GM10266 (cell line): ENCODE measurements at regions not wholly inside any gene's neighbourhood (a gene's known extent, or its start where the extent isn't known, plus 50 kb on each side); places are given as distances from the start of the nearest gene placed in this dataset.
"Not testable (repeated sequence)": the region's sequence is repeated elsewhere in the genome, so short reads cannot be mapped to it uniquely, and the experiment has no call there.

ENCODE experiments used
- DNase-seq: peaks from one replicate; pipeline ENCODE4 v3.0.0; 2012; ENCODE audit errors: extremely low spot score
- CTCF ChIP-seq: IDR thresholded peaks from 2 replicates; pipeline ENCODE4 v1.5.1; 2012; ENCODE audit warnings: mild to moderate bottlenecking, low read depth; ENCODE audit not compliant: control insufficient read depth, insufficient read depth; ENCODE audit errors: missing control alignments

- TF ChIP-seq CTCF = no peak
- no peak for DNase-seq
These were observed 99.5 kb downstream of the FMR1NB start for GRCh38 chrX:148080593-148080992.

GRCh38 chrX:148084611-148085010 lies 103.5 kb downstream of the FMR1NB start:
- TF ChIP-seq CTCF = no peak
- DNase-seq = no peak

GRCh38 chrX:148120151-148120550 lies 139.0 kb downstream of the FMR1NB start:
- DNase-seq = no peak
- TF ChIP-seq CTCF = no peak

- no peak for TF ChIP-seq CTCF
These were observed 140.0 kb downstream of the FMR1NB start for GRCh38 chrX:148120999-148121623.

GRCh38 chrX:148128872-148129505 lies 147.9 kb downstream of the FMR1NB start:
- not testable (repeated sequence) for DNase-seq

More at GRCh38 chrX:148120999-148121623, 140.0 kb downstream of the FMR1NB start:
- DNase-seq = no peak

- DNase-seq = peak; percentile 2
- no peak for TF ChIP-seq CTCF
These were observed 152.1 kb downstream of the FMR1NB start for GRCh38 chrX:148133105-148133725.

DNA sequence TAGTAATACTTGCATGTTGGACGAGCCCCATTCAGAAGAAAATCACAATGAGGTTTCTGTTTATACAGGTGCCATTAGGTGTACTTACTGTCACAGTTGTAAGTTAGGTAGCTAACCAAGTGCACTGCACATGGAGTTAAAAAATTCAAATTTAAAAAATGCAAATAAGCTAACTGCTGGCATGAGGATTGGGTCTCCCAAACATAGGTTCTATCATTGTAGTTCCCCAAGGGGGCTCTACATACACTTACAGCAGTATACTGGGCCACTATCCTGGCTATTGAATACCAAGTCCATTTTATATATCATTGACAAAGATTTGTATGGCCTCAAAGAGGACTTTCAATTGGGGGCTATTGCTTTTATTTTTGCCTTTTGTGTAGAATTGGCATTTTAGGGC lies 153.4 kb downstream of the FMR1NB start:
- no peak for DNase-seq
- no peak for TF ChIP-seq CTCF
